NCI-H187 (cell line): ENCODE measurements at regions not wholly inside any gene's neighbourhood (a gene's known extent, or its start where the extent isn't known, plus 50 kb on each side); places are given as distances from the start of the nearest gene placed in this dataset.
"Not testable (repeated sequence)": the region's sequence is repeated elsewhere in the genome, so short reads cannot be mapped to it uniquely, and the experiment has no call there.

ENCODE experiments used
- DNase-seq, 2 experiments: peaks; one replicate each; lab custom pipeline; 2025; lab: John Stamatoyannopoulos, UW

GRCh38 chr6:8619408-8619807 is 184.1 kb upstream of the SLC35B3 start:
- DNase-seq, result not testable (repeated sequence)

GRCh38 chr6:8608737-8609136 is 173.4 kb upstream of the SLC35B3 start:
- DNase-seq, result no peak

GRCh38 chr6:8589941-8590729 is 154.8 kb upstream of the SLC35B3 start:
- DNase-seq, result no peak

- no peak for DNase-seq
Measured at GRCh38 chr6:8588176-8588575, 152.8 kb upstream of the SLC35B3 start.

GRCh38 chr6:8583291-8583690 is 147.9 kb upstream of the SLC35B3 start:
- no peak for DNase-seq

- DNase-seq, result no peak
Measured at GRCh38 chr6:8579372-8579771, 144.0 kb upstream of the SLC35B3 start.

- no peak for DNase-seq
Measured at GRCh38 chr6:8578006-8578405, 142.7 kb upstream of the SLC35B3 start.

GRCh38 chr6:8574749-8575468 is 139.6 kb upstream of the SLC35B3 start:
- no peak for DNase-seq

- no peak for DNase-seq
Measured at GRCh38 chr6:8574311-8574710, 139.0 kb upstream of the SLC35B3 start.

- no peak for DNase-seq
Measured at GRCh38 chr6:8570256-8570920, 135.0 kb upstream of the SLC35B3 start.

- DNase-seq, result no peak
Measured at GRCh38 chr6:8562125-8562524, 126.8 kb upstream of the SLC35B3 start.

GRCh38 chr6:8558953-8559352 is 123.6 kb upstream of the SLC35B3 start:
- DNase-seq, result no peak

- no peak for DNase-seq
Measured at GRCh38 chr6:8557014-8557748, 121.8 kb upstream of the SLC35B3 start.

- no peak for DNase-seq
Measured at GRCh38 chr6:8556370-8557013, 121.1 kb upstream of the SLC35B3 start.

- no peak for DNase-seq
Measured at GRCh38 chr6:8551993-8552392, 116.6 kb upstream of the SLC35B3 start.

GRCh38 chr6:8551386-8551785 is 116.0 kb upstream of the SLC35B3 start:
- no peak for DNase-seq

- no peak for DNase-seq
Measured at GRCh38 chr6:8549074-8549790, 113.9 kb upstream of the SLC35B3 start.

GRCh38 chr6:8546496-8546895 is 111.2 kb upstream of the SLC35B3 start:
- no peak for DNase-seq

- no peak for DNase-seq
Measured at GRCh38 chr6:8545336-8545735, 110.0 kb upstream of the SLC35B3 start.

- no peak for DNase-seq
Measured at GRCh38 chr6:8543714-8544113, 108.4 kb upstream of the SLC35B3 start.

- no peak for DNase-seq
Measured at GRCh38 chr6:8539453-8539852, 104.1 kb upstream of the SLC35B3 start.
